ENCODE measurements at regions not wholly inside any gene's neighbourhood (a gene's known extent, or its start where the extent isn't known, plus 50 kb on each side); places are given as distances from the start of the nearest gene placed in this dataset.

- no peaks in the 10 kb centered on the region for H3K27me3 ChIP-seq
- TF ChIP-seq EZH2 (IDR thresholded peaks at IDR 0.05) (no peak), EZH2phosphoT487 (IDR thresholded peaks at IDR 0.05) (no peak), CTCF (IDR thresholded peaks at IDR 0.05) (no peak)
- no peak overlapping the region for H3K9ac ChIP-seq
- H3K4me1 ChIP-seq = no peaks in the 10 kb centered on the region
- Mint-ChIP-seq H3K36me3 (no peaks in the 10 kb centered on the region), H3K4me1 (peaks cover 34% of the 10 kb centered on the region), H3K4me3 (no peak overlapping the region), H3K9me3 (no peaks in the 10 kb centered on the region), H3K27me3 (ENCODE audit: insufficient read depth, low read depth) (peaks cover 8% of the 10 kb centered on the region), H3K27ac (peak overlapping the region; percentile 26)
- H3K36me3 ChIP-seq = no peaks in the 10 kb centered on the region
- no peak overlapping the region for H3K4me2 ChIP-seq
- no peaks in the 10 kb centered on the region for H3K79me2 ChIP-seq (ENCODE audit: low read depth)
- no peaks in the 10 kb centered on the region for H4K20me1 ChIP-seq (ENCODE audit: low read depth)
- no peak for DNase-seq (ENCODE audit: low spot score)
- no peak overlapping the region for H3K27ac ChIP-seq
- H3K9me3 ChIP-seq (ENCODE audit: low read depth) = no peaks in the 10 kb centered on the region
- H2AFZ ChIP-seq (replicated peaks) = no peak overlapping the region
- no peak overlapping the region for H3K4me3 ChIP-seq
- no peaks in the 10 kb centered on the region for H3F3A ChIP-seq (ENCODE audit: low read depth)
Measured at GRCh38 chr21:43325968-43326715, 100.8 kb downstream of the SIK1 start.

GRCh38 chr21:43325036-43325435 is 101.9 kb downstream of the SIK1 start:
- H3K27ac Mint-ChIP-seq = no peak overlapping the region
- no peak overlapping the region for H3K4me2 ChIP-seq
- no peaks in the 10 kb centered on the region for H3K79me2 ChIP-seq (ENCODE audit: low read depth)
- peaks cover 7% of the 10 kb centered on the region for H3K27me3 Mint-ChIP-seq (ENCODE audit: insufficient read depth, low read depth)
- no peak overlapping the region for H2AFZ ChIP-seq (replicated peaks)
- H3K9me3 Mint-ChIP-seq = no peaks in the 10 kb centered on the region
- H3K4me1 ChIP-seq = no peaks in the 10 kb centered on the region
- H3F3A ChIP-seq (ENCODE audit: low read depth) = no peaks in the 10 kb centered on the region
- no peaks in the 10 kb centered on the region for H3K36me3 Mint-ChIP-seq
- no peaks in the 10 kb centered on the region for H4K20me1 ChIP-seq (ENCODE audit: low read depth)
- H3K4me1 Mint-ChIP-seq = peaks cover 34% of the 10 kb centered on the region
- no peak overlapping the region for H3K4me3 ChIP-seq
- no peak overlapping the region for H3K4me3 Mint-ChIP-seq
- TF ChIP-seq CTCF (IDR thresholded peaks at IDR 0.05) = no peak
- no peak for DNase-seq (ENCODE audit: low spot score)
- no peaks in the 10 kb centered on the region for H3K27me3 ChIP-seq
- H3K27ac ChIP-seq = no peak overlapping the region
- H3K9me3 ChIP-seq (ENCODE audit: low read depth) = no peaks in the 10 kb centered on the region
- H3K36me3 ChIP-seq = no peaks in the 10 kb centered on the region
- H3K9ac ChIP-seq = no peak overlapping the region

- TF ChIP-seq EZH2phosphoT487 (IDR thresholded peaks at IDR 0.05) = no peak
- no peak for TF ChIP-seq EZH2 (IDR thresholded peaks at IDR 0.05)
- TF ChIP-seq CTCF (IDR thresholded peaks at IDR 0.05) = no peak
- Mint-ChIP-seq H3K27me3 (ENCODE audit: insufficient read depth, low read depth) (peaks cover 7% of the 10 kb centered on the region), H3K27ac (no peak overlapping the region), H3K4me1 (peaks cover 37% of the 10 kb centered on the region), H3K9me3 (no peaks in the 10 kb centered on the region), H3K36me3 (no peaks in the 10 kb centered on the region), H3K4me3 (no peak overlapping the region)
- H3K27ac ChIP-seq = no peak overlapping the region
- no peaks in the 10 kb centered on the region for H4K20me1 ChIP-seq (ENCODE audit: low read depth)
- no peak overlapping the region for H2AFZ ChIP-seq (replicated peaks)
- H3K9ac ChIP-seq = no peak overlapping the region
- H3K9me3 ChIP-seq (ENCODE audit: low read depth) = no peaks in the 10 kb centered on the region
- H3K27me3 ChIP-seq = no peaks in the 10 kb centered on the region
- H3K36me3 ChIP-seq = no peaks in the 10 kb centered on the region
- H3K79me2 ChIP-seq (ENCODE audit: low read depth) = no peaks in the 10 kb centered on the region
- H3K4me3 ChIP-seq = no peak overlapping the region
- H3K4me1 ChIP-seq = no peaks in the 10 kb centered on the region
- no peak for DNase-seq (ENCODE audit: low spot score)
- H3K4me2 ChIP-seq = no peak overlapping the region
- H3F3A ChIP-seq (ENCODE audit: low read depth) = no peaks in the 10 kb centered on the region
Measured at GRCh38 chr21:43324596-43324995, 102.3 kb downstream of the SIK1 start.
